HepG2 (cell line): ENCODE measurements at regions not wholly inside any gene's neighbourhood (a gene's known extent, or its start where the extent isn't known, plus 50 kb on each side); places are given as distances from the start of the nearest gene placed in this dataset.

ENCODE experiments used
- ATAC-seq: fragments of 200-7000 bp; cut with Tn5 transposase; 3 replicates; pipeline ENCODE4 v1.9.1; 2020; ENCODE audit warnings: mild to moderate bottlenecking, moderate library complexity
- BruUV-seq: library from RNA; stranded (reverse); fragments of 400-500 nt; replicated peaks from 2 replicates; lab custom pipeline; 2021; lab: Mats Ljungman, UMichigan
- CTCF ChIA-PET: fragments of 300-600 bp; formaldehyde crosslinking; extraction: SDS; loops from one replicate; lab custom pipeline; 2021; ENCODE audit warnings: low total read pairs, inconsistent platforms, low intra/inter-chr PET ratio; lab: Yijun Ruan, JAX
- POLR2A ChIA-PET: fragments of 350-600 bp; sonication (Branson Sonifier 250); formaldehyde crosslinking; loops from one replicate; lab custom pipeline; 2020; ENCODE audit warnings: antibody characterized with exemption, inconsistent platforms; lab: Yijun Ruan, JAX
- DNase-seq: peaks from one replicate; pipeline ENCODE4 v3.0.0-alpha.2; 2015; ENCODE audit warnings: low spot score
- FAIRE-seq: peaks from 3 replicates; lab custom pipeline; 2011; peaks lifted over from hg19 to GRCh38; lab: Jason Lieb, UNC
- H2AFZ ChIP-seq: one replicate; pipeline ENCODE4 v1.6.1; 2011; ENCODE audit warnings: low read length, inconsistent platforms
- H3K27ac ChIP-seq: fragments of 300-600 bp; 3 replicates; pipeline ENCODE4 v1.8.0; 2011; ENCODE audit warnings: mixed run types, mild to moderate bottlenecking, mixed read lengths, low read length, inconsistent platforms; ENCODE audit not compliant: insufficient read depth; ENCODE audit errors: extremely low read length
- H3K27me3 ChIP-seq, 2 experiments: fragments of 200-600 bp in 1 of 2; 2 replicates in 1 of 2; 3 replicates in 1 of 2; pipeline versions ENCODE4 v1.6.0 to v1.8.0; 2011; ENCODE audit warnings: low read length in 2 of 2, mild to moderate bottlenecking in 2 of 2, moderate library complexity in 2 of 2, inconsistent platforms in 1 of 2; ENCODE audit not compliant: insufficient read depth in 2 of 2, control insufficient read depth in 1 of 2
- H3K36me3 ChIP-seq, 2 experiments: fragments of 200-600 bp in 1 of 2; replicated peaks in 1 of 2; 2 replicates in 1 of 2; 3 replicates in 1 of 2; pipeline versions ENCODE4 v1.5.1 to v1.8.0; 2011; ENCODE audit warnings: low read length in 2 of 2, inconsistent platforms in 1 of 2; ENCODE audit not compliant: insufficient read depth in 2 of 2, control insufficient read depth in 1 of 2
- H3K4me1 ChIP-seq: 2 replicates; pipeline ENCODE4 v1.5.1; 2012; ENCODE audit warnings: low read length, inconsistent platforms; ENCODE audit not compliant: insufficient read depth
- H3K4me2 ChIP-seq: 2 replicates; pipeline ENCODE4 v1.6.0; 2011; ENCODE audit warnings: low read depth, low read length, inconsistent platforms
- H3K4me3 ChIP-seq, 3 experiments: fragments of 200-600 bp in 1 of 3; sonication (generic), shearing (Covaris generic) in 1 of 3; replicated peaks in 1 of 3; 2 replicates each; pipeline ENCODE4 v1.5.1; 2011 to 2016; ENCODE audit warnings: low read length in 3 of 3, inconsistent platforms in 2 of 3, low read depth in 2 of 3, mild to moderate bottlenecking in 2 of 3, control low read depth in 1 of 3, mixed read lengths in 1 of 3; ENCODE audit not compliant: insufficient read depth in 1 of 3
- H3K79me2 ChIP-seq: one replicate; pipeline ENCODE4 v1.6.1; 2011; ENCODE audit warnings: low read length, inconsistent platforms; ENCODE audit not compliant: insufficient read depth
- H3K9ac ChIP-seq: 2 replicates; pipeline ENCODE4 v1.6.0; 2011; ENCODE audit warnings: mild to moderate bottlenecking, low read depth, low read length, inconsistent platforms; ENCODE audit not compliant: insufficient read depth
- H3K9me3 ChIP-seq: 2 replicates; pipeline ENCODE4 v1.5.1; 2012; ENCODE audit warnings: mild to moderate bottlenecking, low read length
- H4K20me1 ChIP-seq: 2 replicates; pipeline ENCODE4 v1.6.0; 2011; ENCODE audit warnings: inconsistent platforms, mild to moderate bottlenecking, low read length, moderate library complexity; ENCODE audit not compliant: insufficient read depth
- ADNP ChIP-seq: sonication (generic); formaldehyde crosslinking; IDR thresholded peaks from 2 replicates; pipeline ENCODE4 v1.4.0; 2020; ENCODE audit warnings: missing genetic modification reagents
- FOXA1 ChIP-seq, 2 experiments: fragments of 450-650 bp in 1 of 2; sonication (generic) in 1 of 2; formaldehyde crosslinking in 1 of 2; IDR thresholded peaks; 2 replicates each; pipeline versions ENCODE4 v1.4.0 to v1.6.1; 2016 to 2020; ENCODE audit warnings: missing genetic modification reagents in 1 of 2
- HNF1B ChIP-seq: sonication (generic); formaldehyde crosslinking; IDR thresholded peaks from 2 replicates; pipeline ENCODE4 v1.5.1; 2020; ENCODE audit warnings: mild to moderate bottlenecking, moderate library complexity, missing genetic modification reagents
- IKZF4 ChIP-seq: sonication (generic); formaldehyde crosslinking; IDR thresholded peaks from 2 replicates; pipeline ENCODE4 v1.5.1; 2020; ENCODE audit warnings: borderline replicate concordance, mild to moderate bottlenecking, low read depth, missing genetic modification reagents; ENCODE audit errors: not compliant biosample characterization
- NR0B2 ChIP-seq: sonication (generic); formaldehyde crosslinking; IDR thresholded peaks from 2 replicates; pipeline ENCODE4 v1.4.0; 2020; ENCODE audit warnings: mild to moderate bottlenecking, missing genetic modification reagents
- PHB2 ChIP-seq: fragments of 450-650 bp; IDR thresholded peaks from 2 replicates; pipeline ENCODE4 v1.6.1; 2018; ENCODE audit not compliant: partially characterized antibody
- SPEN ChIP-seq: sonication (generic); formaldehyde crosslinking; IDR thresholded peaks from 2 replicates; pipeline ENCODE4 v1.5.1; 2020; ENCODE audit warnings: low read depth, mild to moderate bottlenecking, missing genetic modification reagents
- ZHX1 ChIP-seq: sonication (generic); formaldehyde crosslinking; IDR thresholded peaks from 2 replicates; pipeline ENCODE4 v1.8.1; 2022; ENCODE audit warnings: low read depth, mild to moderate bottlenecking, missing genetic modification reagents
- ZNF296 ChIP-seq: sonication (generic); formaldehyde crosslinking; conservative IDR thresholded peaks from 2 replicates; pipeline ENCODE4 v1.5.0; 2020; ENCODE audit warnings: mild to moderate bottlenecking, missing genetic modification reagents
- ZNF546 ChIP-seq: sonication (generic); formaldehyde crosslinking; conservative IDR thresholded peaks from 2 replicates; pipeline ENCODE4 v1.8.1; 2023; ENCODE audit warnings: mild to moderate bottlenecking, missing genetic modification reagents
- ZNF557 ChIP-seq: sonication (generic); formaldehyde crosslinking; IDR thresholded peaks from 2 replicates; pipeline ENCODE4 v1.4.0; 2020; ENCODE audit warnings: missing genetic modification reagents
- ZNF646 ChIP-seq: sonication (generic); formaldehyde crosslinking; IDR thresholded peaks from 2 replicates; pipeline ENCODE4 v1.9.0; 2021; ENCODE audit warnings: mild to moderate bottlenecking, missing genetic modification reagents
- WGBS: methylation state at CpG from one replicate; pipeline ENCODE4 v1.1.6; 2017; ENCODE audit warnings: low lambda C conversion rate; 5-methylcytosine and 5-hydroxymethylcytosine counted together
- in situ Hi-C: cut with HindIII; loops from 2 replicates; pipeline ENCODE4 v1.10.0; 2017; ENCODE audit warnings: low pct_unique_long_range_greater_than_20kb; ENCODE audit not compliant: extremely low pct_ligation_motif_present
- intact Hi-C: fragments of 100-400 bp; cut with micrococcal nuclease; formaldehyde crosslinking; loops from one replicate; pipeline ENCODE4 v1.10.0; 2022; ENCODE audit not compliant: unreplicated experiment

- TF ChIP-seq FOXA1 (IDR thresholded peaks at IDR 0.05) (no peak), FOXA1 (CRISPR knock-in tag; IDR thresholded peaks at IDR 0.05) (no peak), PHB2 (no peak), NR0B2 (no peak), HNF1B (no peak)
Measured at GRCh38 chr12:78431931-78432330, 432.6 kb upstream of the SYT1 start (continued).

- Histone ChIP-seq H3K4me3 (no peak overlapping the region), H3K4me2 (no peak overlapping the region), H3K9ac (no peak overlapping the region), H3K79me2 (no peaks in the 10 kb centered on the region), H2AFZ (no peak overlapping the region), H3K27ac (no peak overlapping the region), H3K36me3 (no peaks in the 10 kb centered on the region), H3K27me3 (no peaks in the 10 kb centered on the region), H3K4me1 (no peaks in the 10 kb centered on the region), H4K20me1 (no peaks in the 10 kb centered on the region), H3K9me3 (0 out of 2 replicates have a peak, but pooled peaks cover 6% of the 10 kb centered on the region)
- intact Hi-C loops, result no loop called here
- CTCF ChIA-PET, result no interaction called here
- in situ Hi-C loops, result no loop called here
- POLR2A ChIA-PET, result no interaction called here
- 15% methylated on average over 4 of the region's 5 CpGs for WGBS
- ATAC-seq (no peak), DNase-seq (no peak), FAIRE-seq (no peak)
- no TSS peak for BruUV-seq
- TF ChIP-seq ZNF296 (CRISPR knock-in tag) (no peak), ZNF646 (no peak), ZNF546 (no peak), ZHX1 (CRISPR knock-in tag) (no peak), IKZF4 (no peak), ZNF557 (no peak), SPEN (CRISPR knock-in tag) (no peak), ADNP (CRISPR knock-in tag) (no peak)
Measured at GRCh38 chr12:78439666-78440065, 424.9 kb upstream of the SYT1 start.
